Body of pancreas (tissue), 4 donors: ENCODE measurements at regions not wholly inside any gene's neighbourhood (a gene's known extent, or its start where the extent isn't known, plus 50 kb on each side); places are given as distances from the start of the nearest gene placed in this dataset.

Experiments
- CTCF ChIP-seq, 7 experiments: fragments of 450-650 bp in 4 of 7; fragments of 200-600 bp in 3 of 7; sonication (generic) in 3 of 7; IDR thresholded peaks; one replicate each; pipeline ENCODE4 v1.5.1; 2016 to 2019; ENCODE audit warnings: antibody characterized with exemption in 7 of 7
- POLR2A ChIP-seq, 3 donors: fragments of 450-650 bp; IDR thresholded peaks; one replicate each; pipeline ENCODE4 v1.6.1; 2016; ENCODE audit warnings: antibody characterized with exemption in 3 of 3, mild to moderate bottlenecking in 2 of 3

GRCh38 chr20:11728937-11729336 is 188.8 kb upstream of the BTBD3 start:
- no peak for TF ChIP-seq CTCF (IDR thresholded peaks at IDR 0.05)
- no peak for TF ChIP-seq POLR2A (IDR thresholded peaks at IDR 0.05)
